Stomach (tissue), 8 donors: ENCODE measurements at regions not wholly inside any gene's neighbourhood (a gene's known extent, or its start where the extent isn't known, plus 50 kb on each side); places are given as distances from the start of the nearest gene placed in this dataset.

ENCODE experiments used
- DNase-seq, 2 donors: peaks; one replicate each; pipeline versions ENCODE4 v3.0.0 to v3.0.0-alpha.2; 2013 to 2019
- H3K27ac ChIP-seq, 5 donors: fragments of 200-600 bp in 4 of 5; sonication (generic) in 4 of 5; one replicate each; pipeline ENCODE4 v1.5.1; 2013 to 2019; ENCODE audit warnings: mild to moderate bottlenecking in 1 of 5, moderate library complexity in 1 of 5
- H3K27me3 ChIP-seq, 3 donors: fragments of 200-600 bp; sonication (generic); one replicate each; pipeline ENCODE4 v1.5.1; 2017 to 2019; ENCODE audit warnings: mixed run types in 1 of 3
- H3K36me3 ChIP-seq, 4 donors: fragments of 200-600 bp; sonication (generic); 1 replicate in 3 of 4; 2 replicates in 1 of 4; pipeline ENCODE4 v1.5.1; 2016 to 2019
- H3K4me1 ChIP-seq, 4 donors: fragments of 200-600 bp; sonication (generic); one replicate each; pipeline ENCODE4 v1.5.1; 2016 to 2019
- H3K4me3 ChIP-seq, 4 donors: fragments of 200-600 bp; sonication (generic) in 3 of 4; one replicate each; pipeline ENCODE4 v1.5.1; 2016 to 2019; ENCODE audit warnings: mild to moderate bottlenecking in 1 of 4
- H3K9me3 ChIP-seq, 4 donors: fragments of 200-600 bp; sonication (generic); one replicate each; pipeline ENCODE4 v1.5.1; 2016 to 2019
- EP300 ChIP-seq: sonication (generic); formaldehyde crosslinking; IDR thresholded peaks from one replicate; pipeline ENCODE4 v1.6.1; 2017; ENCODE audit warnings: antibody characterized with exemption
- POLR2A ChIP-seq, 4 donors: fragments of 450-650 bp; IDR thresholded peaks; one replicate each; pipeline ENCODE4 v1.6.1; 2016; ENCODE audit warnings: antibody characterized with exemption in 4 of 4, control low read depth in 2 of 4, mild to moderate bottlenecking in 1 of 4, moderate library complexity in 1 of 4
- POLR2AphosphoS5 ChIP-seq, 3 donors: sonication (generic); formaldehyde crosslinking; IDR thresholded peaks; one replicate each; pipeline ENCODE4 v1.6.1; 2016; ENCODE audit warnings: antibody characterized with exemption in 3 of 3
- WGBS, 5 donors: extraction: QIAGEN DNeasy Blood & Tissue Kit in 3 of 5; methylation state at CpG; one replicate each; pipeline versions ENCODE4 v1.1.5 to v1.1.7; 2013 to 2018; 5-methylcytosine and 5-hydroxymethylcytosine counted together
- intact Hi-C: fragments of 100-400 bp; cut with DNase I; formaldehyde crosslinking; loops from one replicate; pipeline ENCODE4 v1.15.1; 2023; ENCODE audit warnings: low total_unique reads
- TF ChIP-seq, protein P1 (sequence below), 7 experiments: fragments of 450-650 bp in 4 of 7; fragments of 200-600 bp in 3 of 7; sonication (generic) in 3 of 7; IDR thresholded peaks; one replicate each; pipeline ENCODE4 v1.5.1; 2016 to 2019; ENCODE audit warnings: antibody characterized with exemption in 7 of 7, control low read depth in 2 of 7, mild to moderate bottlenecking in 1 of 7
- donor health status: healthy with polysubstance abuse.
- donor health status: Bipolar disorder and iron deficiency.
- donor health status: healthy.

DNA sequence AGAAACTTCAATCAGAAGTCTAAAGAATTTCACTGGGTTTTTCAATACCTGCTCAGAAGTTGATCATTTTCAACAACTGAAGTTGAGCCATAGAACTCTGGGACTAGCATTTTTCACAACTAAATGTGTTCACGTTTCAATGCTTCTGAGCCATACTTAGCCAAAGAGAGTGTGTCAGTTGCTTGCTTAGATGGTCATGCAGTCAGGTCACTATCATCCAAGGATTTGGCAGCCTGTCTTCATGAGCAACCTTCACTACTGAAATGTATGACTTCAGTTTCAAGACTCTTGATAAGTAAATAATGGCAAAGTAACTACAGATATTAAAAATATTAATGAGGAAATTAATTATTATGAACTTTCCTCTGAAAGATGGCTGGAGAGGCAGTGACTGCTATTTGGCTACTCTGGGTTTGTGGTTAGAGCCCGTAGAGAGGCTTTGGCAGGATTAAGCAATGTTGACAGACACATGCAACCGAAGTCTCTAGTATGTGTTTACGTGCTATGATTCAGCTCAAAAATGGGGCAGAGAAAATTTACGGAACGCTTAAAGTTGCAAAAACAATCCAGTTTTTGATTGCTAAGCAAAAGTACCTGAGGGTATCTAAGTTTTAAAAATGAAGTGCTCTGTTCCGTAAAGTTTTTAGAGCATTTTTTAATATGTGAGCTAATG, 133.8 kb downstream of the GMNC start:
- intact Hi-C loops = no loop called here
- H3K9me3 ChIP-seq = no peaks in the 10 kb centered on the region
- no peaks in the 10 kb centered on the region for H3K4me1 ChIP-seq
- H3K27ac ChIP-seq = no peak overlapping the region
- TF ChIP-seq, protein P1, sequence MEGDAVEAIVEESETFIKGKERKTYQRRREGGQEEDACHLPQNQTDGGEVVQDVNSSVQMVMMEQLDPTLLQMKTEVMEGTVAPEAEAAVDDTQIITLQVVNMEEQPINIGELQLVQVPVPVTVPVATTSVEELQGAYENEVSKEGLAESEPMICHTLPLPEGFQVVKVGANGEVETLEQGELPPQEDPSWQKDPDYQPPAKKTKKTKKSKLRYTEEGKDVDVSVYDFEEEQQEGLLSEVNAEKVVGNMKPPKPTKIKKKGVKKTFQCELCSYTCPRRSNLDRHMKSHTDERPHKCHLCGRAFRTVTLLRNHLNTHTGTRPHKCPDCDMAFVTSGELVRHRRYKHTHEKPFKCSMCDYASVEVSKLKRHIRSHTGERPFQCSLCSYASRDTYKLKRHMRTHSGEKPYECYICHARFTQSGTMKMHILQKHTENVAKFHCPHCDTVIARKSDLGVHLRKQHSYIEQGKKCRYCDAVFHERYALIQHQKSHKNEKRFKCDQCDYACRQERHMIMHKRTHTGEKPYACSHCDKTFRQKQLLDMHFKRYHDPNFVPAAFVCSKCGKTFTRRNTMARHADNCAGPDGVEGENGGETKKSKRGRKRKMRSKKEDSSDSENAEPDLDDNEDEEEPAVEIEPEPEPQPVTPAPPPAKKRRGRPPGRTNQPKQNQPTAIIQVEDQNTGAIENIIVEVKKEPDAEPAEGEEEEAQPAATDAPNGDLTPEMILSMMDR (IDR thresholded peaks at IDR 0.05) = no peak
- TF ChIP-seq POLR2A (IDR thresholded peaks at IDR 0.05) (no peak), EP300 (no peak), POLR2AphosphoS5 (IDR thresholded peaks at IDR 0.05) (no peak)
- WGBS, 5 donors = 61 to 77% (median 72%) methylated on average over 7 of the region's 7 CpGs
- DNase-seq = no peak
- no peaks in the 10 kb centered on the region for H3K36me3 ChIP-seq
- H3K27me3 ChIP-seq = no peaks in the 10 kb centered on the region
- no peak overlapping the region for H3K4me3 ChIP-seq

GRCh38 chr3:190722181-190722905, 140.2 kb downstream of the GMNC start:
- Histone ChIP-seq H3K4me3 (no peak overlapping the region), H3K36me3 (no peaks in the 10 kb centered on the region), H3K27me3 (no peaks in the 10 kb centered on the region), H3K4me1 (no peaks in the 10 kb centered on the region), H3K9me3 (no peaks in the 10 kb centered on the region), H3K27ac (no peak overlapping the region)
- TF ChIP-seq POLR2A (IDR thresholded peaks at IDR 0.05) (no peak), EP300 (no peak), POLR2AphosphoS5 (IDR thresholded peaks at IDR 0.05) (no peak)
- TF ChIP-seq, protein P1 (IDR thresholded peaks at IDR 0.05) = no peak
- 68 to 82% (median 74%) methylated on average over 4 of the region's 4 CpGs for WGBS, 5 donors
- intact Hi-C loops = no loop called here
- no peak for DNase-seq

DNA sequence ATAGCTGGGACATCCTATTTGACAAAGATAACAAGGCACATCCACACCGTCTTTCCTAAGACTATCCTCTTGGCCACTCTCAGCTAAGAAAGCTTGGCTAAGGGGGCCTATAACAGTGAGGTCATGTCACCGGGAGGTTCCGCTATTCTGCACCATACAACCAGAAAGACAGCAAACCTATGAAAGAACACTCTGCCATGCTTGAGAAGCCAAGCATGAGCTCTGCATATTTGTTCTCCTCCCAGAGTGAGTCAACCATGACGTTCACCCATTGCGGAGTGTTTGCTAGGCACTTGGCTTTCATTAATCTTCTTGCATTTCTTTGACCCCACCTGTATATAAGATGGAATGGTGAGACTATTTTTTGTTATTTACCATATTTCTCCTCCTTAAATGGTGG, 141.2 kb downstream of the GMNC start:
- H3K9me3 ChIP-seq = no peaks in the 10 kb centered on the region
- intact Hi-C loops = no loop called here
- peak in 1 of 2 donors; percentile 5 for DNase-seq
- no peak overlapping the region for H3K27ac ChIP-seq
- 84 to 90% (median 89%) methylated on average over 5 of the region's 5 CpGs for WGBS, 5 donors
- TF ChIP-seq POLR2AphosphoS5 (IDR thresholded peaks at IDR 0.05) (no peak), POLR2A (IDR thresholded peaks at IDR 0.05) (no peak), EP300 (no peak)
- TF ChIP-seq, protein P1 (IDR thresholded peaks at IDR 0.05) = no peak
- H3K27me3 ChIP-seq = no peaks in the 10 kb centered on the region
- no peaks in the 10 kb centered on the region for H3K4me1 ChIP-seq
- no peaks in the 10 kb centered on the region for H3K36me3 ChIP-seq
- H3K4me3 ChIP-seq = no peak overlapping the region

- H3K4me3 ChIP-seq = no peak overlapping the region
- intact Hi-C loops = no loop called here
- DNase-seq = no peak
- no peaks in the 10 kb centered on the region for H3K4me1 ChIP-seq
- WGBS, 5 donors = 42 to 53% (median 47%) methylated on average over 4 of the region's 4 CpGs
- no peak overlapping the region for H3K27ac ChIP-seq
- H3K9me3 ChIP-seq = no peaks in the 10 kb centered on the region
- no peaks in the 10 kb centered on the region for H3K27me3 ChIP-seq
- TF ChIP-seq POLR2AphosphoS5 (IDR thresholded peaks at IDR 0.05) = no peak
- TF ChIP-seq POLR2A (IDR thresholded peaks at IDR 0.05) = no peak
- TF ChIP-seq, protein P1 (IDR thresholded peaks at IDR 0.05) = no peak
- TF ChIP-seq EP300 = no peak
- H3K36me3 ChIP-seq = no peaks in the 10 kb centered on the region
Measured at GRCh38 chr3:190718671-190719070, 143.8 kb downstream of the GMNC start.
